HG03175 (cell line): ENCODE measurements at regions not wholly inside any gene's neighbourhood (a gene's known extent, or its start where the extent isn't known, plus 50 kb on each side); places are given as distances from the start of the nearest gene placed in this dataset.
A peak's percentile ranks its signal among the peaks of the same experiment; 100 is the strongest.
"Not testable (repeated sequence)": the region's sequence is repeated elsewhere in the genome, so short reads cannot be mapped to it uniquely, and the experiment has no call there.

Experiments used
- ATAC-seq: cut with Tn5 transposase; IDR thresholded peaks from one replicate; pipeline ENCODE4 v1.9.1; 2021; ENCODE audit warnings: mild to moderate bottlenecking, moderate library complexity; ENCODE audit not compliant: unreplicated experiment

- no peak for ATAC-seq
Measured at GRCh38 chr5:60519372-60519771, 180.6 kb downstream of the DEPDC1B start.

GRCh38 chr5:60517850-60518249 is 182.1 kb downstream of the DEPDC1B start:
- no peak for ATAC-seq

- no peak for ATAC-seq
Measured at GRCh38 chr5:60517094-60517694, 182.8 kb downstream of the DEPDC1B start.

DNA sequence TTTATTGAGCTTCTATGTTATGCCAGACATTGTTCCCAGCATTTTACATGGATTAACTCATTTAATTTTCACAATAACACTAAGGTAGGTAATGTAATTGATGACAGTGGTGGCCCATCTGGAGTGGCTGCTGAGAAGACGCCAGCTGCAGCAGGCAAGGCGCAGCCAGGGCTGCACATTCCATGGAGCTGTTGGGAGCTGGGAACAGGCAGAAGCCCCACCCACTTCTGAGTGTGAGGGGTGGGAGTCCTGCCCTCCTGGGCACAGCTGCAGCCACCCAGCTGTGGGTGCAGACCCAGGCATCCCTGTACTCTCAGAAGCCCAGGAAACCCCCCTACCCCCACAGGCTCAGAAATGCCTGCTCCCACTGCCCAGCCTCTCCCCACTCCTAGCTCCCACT is 183.3 kb downstream of the DEPDC1B start:
- ATAC-seq: no peak

GRCh38 chr5:60514152-60514551 is 185.8 kb downstream of the DEPDC1B start:
- ATAC-seq: no peak

GRCh38 chr5:60512117-60512516 is 187.8 kb downstream of the DEPDC1B start:
- ATAC-seq: no peak

DNA sequence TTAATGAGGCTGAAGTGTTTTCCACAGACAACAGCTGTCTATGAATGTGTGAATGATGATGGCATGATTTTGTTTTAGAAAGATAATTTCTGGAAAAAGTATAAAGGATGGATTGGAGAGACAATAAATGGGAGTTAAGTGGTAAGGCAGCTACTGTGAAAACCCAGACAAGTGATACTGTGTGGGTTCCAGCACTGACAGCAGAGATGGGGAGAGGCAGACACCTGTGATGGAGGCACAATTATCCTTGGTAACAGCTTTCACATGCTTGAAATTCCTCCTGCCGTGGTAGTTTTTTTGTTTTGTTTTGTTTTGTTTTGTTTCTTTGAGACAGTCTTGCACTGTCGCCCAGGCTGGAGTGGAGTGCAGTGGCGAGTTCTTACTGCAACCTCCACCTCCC is 189.3 kb downstream of the DEPDC1B start:
- no peak for ATAC-seq

GRCh38 chr5:60510049-60510448 is 189.9 kb downstream of the DEPDC1B start:
- no peak for ATAC-seq

GRCh38 chr5:60509519-60509918 is 190.4 kb downstream of the DEPDC1B start:
- no peak for ATAC-seq

GRCh38 chr5:60507687-60508086 is 192.3 kb downstream of the DEPDC1B start:
- no peak for ATAC-seq

- no peak for ATAC-seq
Measured at GRCh38 chr5:60505373-60506171, 194.4 kb downstream of the DEPDC1B start.

GRCh38 chr5:60504342-60504741 is 195.6 kb downstream of the DEPDC1B start:
- peak; percentile 51 for ATAC-seq

DNA sequence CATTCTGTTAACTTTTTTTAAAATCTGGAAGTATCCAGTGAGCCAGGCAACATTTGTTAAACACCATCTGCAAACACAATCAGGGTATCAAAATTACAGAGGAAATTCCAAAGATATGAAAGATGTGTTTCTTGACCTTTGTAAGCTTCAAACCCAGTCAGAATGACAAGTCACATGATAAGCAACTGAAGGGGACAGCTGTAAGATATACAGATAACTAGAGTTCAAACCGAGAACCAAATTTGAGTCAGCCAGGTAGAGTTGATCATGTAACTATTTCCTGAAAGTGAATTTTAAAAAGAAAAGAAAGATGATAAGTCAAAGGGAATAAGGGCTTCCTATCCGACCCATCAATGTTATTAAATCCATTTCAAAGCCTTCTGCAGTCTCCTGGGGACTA is 196.2 kb downstream of the DEPDC1B start:
- ATAC-seq: peak; percentile 81

GRCh38 chr5:60497706-60498500 is 202.1 kb downstream of the DEPDC1B start:
- ATAC-seq: no peak

DNA sequence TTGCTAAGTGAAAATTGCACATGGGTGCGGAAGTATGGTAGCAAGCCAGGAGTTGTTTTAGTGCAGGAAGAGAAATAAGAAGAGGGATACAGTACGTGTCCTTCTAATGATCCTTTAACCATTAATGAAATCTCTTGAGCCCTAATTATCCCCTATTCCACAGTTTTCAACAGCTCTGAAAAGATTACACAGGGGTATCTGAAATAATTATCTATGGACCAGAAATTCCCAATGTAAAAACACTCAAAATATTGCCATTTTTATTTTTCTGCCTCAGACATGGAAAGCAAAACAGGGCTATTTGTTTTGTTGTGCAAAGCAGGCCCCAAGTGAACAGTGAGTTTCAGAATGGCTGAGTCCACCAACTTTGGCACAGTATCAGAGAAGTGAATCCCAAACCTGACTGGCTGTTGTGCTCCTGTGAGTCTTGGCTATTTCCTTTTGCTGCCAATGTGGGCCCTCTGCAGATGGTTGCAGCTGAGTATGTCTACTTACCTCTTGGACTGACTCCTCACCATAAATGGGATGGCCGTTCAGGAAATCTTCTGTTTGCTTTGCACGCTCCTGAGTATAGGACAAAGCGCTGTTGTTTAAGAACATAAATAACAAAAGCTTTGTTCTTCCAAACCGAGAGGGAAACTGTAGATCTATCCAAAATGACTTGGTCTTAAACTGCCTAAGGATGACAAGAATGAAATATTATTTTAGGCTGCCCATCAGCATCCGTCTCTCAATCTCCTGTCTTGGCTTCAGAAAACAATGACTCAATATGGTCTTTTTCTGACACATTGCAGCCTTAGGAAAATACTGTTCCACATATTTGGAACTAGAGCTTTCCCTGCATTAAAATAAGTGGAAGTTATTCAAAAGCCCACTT is 204.1 kb downstream of the DEPDC1B start:
- ATAC-seq: no peak

GRCh38 chr5:60494635-60495034 is 205.3 kb downstream of the DEPDC1B start:
- ATAC-seq: no peak

DNA sequence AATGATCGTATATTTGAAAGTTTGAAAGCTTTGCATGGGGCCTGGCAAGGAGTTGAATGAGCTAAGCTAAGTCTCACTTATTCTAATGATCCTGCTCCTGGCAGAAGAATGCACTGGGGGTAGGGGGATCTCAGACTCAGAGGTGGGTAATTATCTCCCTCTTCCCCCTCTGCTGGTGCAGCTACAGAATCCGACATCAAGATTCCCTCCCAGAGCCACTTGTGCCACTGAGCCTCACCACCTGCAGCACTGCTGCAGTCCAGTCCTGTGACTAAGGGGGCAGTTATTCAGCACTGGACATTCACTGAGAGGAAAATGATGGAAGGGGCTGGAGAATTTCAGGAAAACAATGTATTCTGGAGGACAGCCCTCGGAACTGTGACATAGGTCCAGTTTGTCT is 205.8 kb downstream of the DEPDC1B start:
- no peak for ATAC-seq

- ATAC-seq: no peak
Measured at GRCh38 chr5:60493372-60493771, 206.6 kb downstream of the DEPDC1B start.

DNA sequence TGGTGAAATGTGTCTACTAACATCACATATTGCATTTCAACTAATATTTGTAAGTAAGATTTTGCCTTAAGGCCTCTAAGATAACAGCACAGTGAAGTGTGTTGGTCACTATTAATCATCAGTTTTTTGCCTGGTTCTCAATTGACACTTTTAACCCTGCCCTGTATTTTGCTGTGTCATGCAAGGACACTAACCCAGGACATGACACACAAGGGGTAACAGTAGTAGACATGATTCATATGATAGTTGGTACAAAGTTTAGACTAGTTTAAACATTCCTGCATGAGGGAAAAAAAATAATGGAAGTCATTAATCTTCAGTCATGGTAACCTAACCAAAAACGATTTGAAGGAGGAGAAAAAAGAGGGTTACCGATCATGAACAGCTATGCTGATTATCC is 207.0 kb downstream of the DEPDC1B start:
- no peak for ATAC-seq

- not testable (repeated sequence) for ATAC-seq
Measured at GRCh38 chr5:60492358-60492757, 207.6 kb downstream of the DEPDC1B start.
